ENCODE measurements at regions not wholly inside any gene's neighbourhood (a gene's known extent, or its start where the extent isn't known, plus 50 kb on each side); places are given as distances from the start of the nearest gene placed in this dataset.

- TF ChIP-seq POLR2AphosphoS5 (IDR thresholded peaks at IDR 0.05; ENCODE audit: low read depth, low read length) (no peak), REST (IDR thresholded peaks at IDR 0.05; ENCODE audit: insufficient read depth in 1 of 2, low read depth in 2 of 2, low read length in 2 of 2) (no peak), FOXP2 (optimal IDR thresholded peaks at IDR 0.05; ENCODE audit: borderline replicate concordance, extremely low read depth, extremely low read length, insufficient read depth) (no peak), TAF1 (IDR thresholded peaks at IDR 0.05; ENCODE audit: borderline replicate concordance, insufficient read depth, low read length) (no peak)
Observed at GRCh38 chr14:82896476-82896875, 1362.8 kb upstream of the SEL1L start.
